SK-N-MC (cell line): ENCODE measurements at regions not wholly inside any gene's neighbourhood (a gene's known extent, or its start where the extent isn't known, plus 50 kb on each side); places are given as distances from the start of the nearest gene placed in this dataset.

Experiments used
- EZH2 ChIP-seq: fragments of 200-600 bp; sonication (generic); IDR thresholded peaks from one replicate; pipeline ENCODE4 v1.6.1; 2017; ENCODE audit warnings: antibody characterized with exemption
- POLR2AphosphoS5 ChIP-seq: IDR thresholded peaks from 2 replicates; pipeline ENCODE4 v1.6.1; 2012; ENCODE audit warnings: mild to moderate bottlenecking, low read depth, low read length, borderline replicate concordance

- TF ChIP-seq POLR2AphosphoS5 (no peak), EZH2 (no peak)
Observed at GRCh38 chr12:59023861-59024424, 103.6 kb upstream of the LRIG3 start.
